ENCODE measurements at regions not wholly inside any gene's neighbourhood (a gene's known extent, or its start where the extent isn't known, plus 50 kb on each side); places are given as distances from the start of the nearest gene placed in this dataset.

GRCh38 chr13:50071379-50071778 lies 56.1 kb downstream of the KCNRG start:
- Histone ChIP-seq H3K9ac (ENCODE audit: low read length) (peak overlapping the region; percentile 26), H3K4me3 (ENCODE audit: low read length) (peak overlapping the region; percentile 53), H3K27me3 (replicated peaks; ENCODE audit: control insufficient read depth, insufficient read depth, low read length) (no peaks in the 10 kb centered on the region), H3K9me3 (ENCODE audit: control insufficient read depth, low read length) (no peaks in the 10 kb centered on the region), H3K36me3 (ENCODE audit: control insufficient read depth, insufficient read depth, low read length, severe bottlenecking) (peaks cover 18% of the 10 kb centered on the region), H3K4me1 (ENCODE audit: control insufficient read depth, insufficient read depth, low read length) (peaks cover 77% of the 10 kb centered on the region)
- DNase-seq (ENCODE audit: low read depth) = no peak

- peaks cover 86% of the 10 kb centered on the region for H3K4me1 ChIP-seq (ENCODE audit: control insufficient read depth, insufficient read depth, low read length)
- peak overlapping the region; percentile 48 for H3K9ac ChIP-seq (ENCODE audit: low read length)
- no peaks in the 10 kb centered on the region for H3K9me3 ChIP-seq (ENCODE audit: control insufficient read depth, low read length)
- no peak overlapping the region for H3K4me3 ChIP-seq (ENCODE audit: low read length)
- peaks cover 8% of the 10 kb centered on the region for H3K36me3 ChIP-seq (ENCODE audit: control insufficient read depth, insufficient read depth, low read length, severe bottlenecking)
- no peaks in the 10 kb centered on the region for H3K27me3 ChIP-seq (replicated peaks; ENCODE audit: control insufficient read depth, insufficient read depth, low read length)
- DNase-seq (ENCODE audit: low read depth) = no peak
Observed at GRCh38 chr13:50072676-50073075, 57.4 kb downstream of the KCNRG start.

DNA sequence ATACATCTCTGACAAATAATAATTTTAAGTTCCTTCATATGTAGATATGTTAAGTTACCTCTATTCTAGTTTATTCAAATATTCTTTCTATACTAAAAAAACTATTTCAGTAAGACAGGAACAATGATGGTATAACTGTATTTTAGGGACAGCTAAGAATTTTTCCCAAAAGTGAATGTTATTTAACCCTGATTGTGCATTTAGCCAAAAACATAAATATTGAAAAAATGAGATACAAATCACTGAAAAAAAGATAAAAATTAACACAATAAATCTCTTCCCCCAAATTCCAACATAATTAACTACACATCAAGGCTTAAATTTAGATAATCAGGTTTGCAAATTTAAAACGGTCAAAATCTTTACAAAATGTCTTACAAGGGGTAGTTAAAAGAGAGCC lies 58.1 kb downstream of the KCNRG start:
- H3K4me3 ChIP-seq (ENCODE audit: low read length) = no peak overlapping the region

DNA sequence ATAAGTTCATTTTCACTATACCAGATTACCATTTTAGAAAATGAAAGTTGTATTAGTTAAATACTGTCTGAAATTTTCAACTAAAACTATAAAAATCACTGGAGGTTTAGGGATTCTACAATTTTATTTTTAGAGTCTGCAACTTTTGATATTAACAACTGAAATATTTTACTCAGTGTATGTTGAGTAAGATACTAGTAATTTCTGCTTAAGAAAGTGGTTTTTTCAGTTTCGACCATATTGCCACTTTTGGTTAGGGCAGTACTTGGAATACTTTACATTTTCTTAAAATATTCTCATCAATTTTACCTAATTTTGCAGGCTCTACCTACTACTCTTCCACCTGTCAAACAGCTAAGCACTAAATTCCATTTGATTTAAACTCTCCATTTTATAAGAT lies 59.6 kb downstream of the KCNRG start:
- Histone ChIP-seq H3K9ac (ENCODE audit: low read length) (peak overlapping the region; percentile 31), H3K4me1 (ENCODE audit: control insufficient read depth, insufficient read depth, low read length) (peaks cover 79% of the 10 kb centered on the region), H3K4me3 (ENCODE audit: low read length) (peak overlapping the region; percentile 45), H3K36me3 (ENCODE audit: control insufficient read depth, insufficient read depth, low read length, severe bottlenecking) (peaks cover 3% of the 10 kb centered on the region), H3K27me3 (replicated peaks; ENCODE audit: control insufficient read depth, insufficient read depth, low read length) (no peaks in the 10 kb centered on the region), H3K9me3 (ENCODE audit: control insufficient read depth, low read length) (no peaks in the 10 kb centered on the region)
- no peak for DNase-seq (ENCODE audit: low read depth)

More for the DNA sequence above, 58.1 kb downstream of the KCNRG start:
- Histone ChIP-seq H3K27me3 (replicated peaks; ENCODE audit: control insufficient read depth, insufficient read depth, low read length) (no peaks in the 10 kb centered on the region), H3K9ac (ENCODE audit: low read length) (peak overlapping the region; percentile 48), H3K9me3 (ENCODE audit: control insufficient read depth, low read length) (no peaks in the 10 kb centered on the region), H3K4me1 (ENCODE audit: control insufficient read depth, insufficient read depth, low read length) (peaks cover 89% of the 10 kb centered on the region), H3K36me3 (ENCODE audit: control insufficient read depth, insufficient read depth, low read length, severe bottlenecking) (peaks cover 3% of the 10 kb centered on the region)
- DNase-seq (ENCODE audit: low read depth) = no peak

- Histone ChIP-seq H3K27me3 (replicated peaks; ENCODE audit: control insufficient read depth, insufficient read depth, low read length) (no peaks in the 10 kb centered on the region), H3K9me3 (ENCODE audit: control insufficient read depth, low read length) (no peaks in the 10 kb centered on the region), H3K4me1 (ENCODE audit: control insufficient read depth, insufficient read depth, low read length) (peaks cover 71% of the 10 kb centered on the region), H3K4me3 (ENCODE audit: low read length) (peak overlapping the region; percentile 50), H3K36me3 (ENCODE audit: control insufficient read depth, insufficient read depth, low read length, severe bottlenecking) (peaks cover 3% of the 10 kb centered on the region), H3K9ac (ENCODE audit: low read length) (no peak overlapping the region)
- peak; percentile 20 for DNase-seq (ENCODE audit: low read depth)
Observed at GRCh38 chr13:50075619-50076097, 60.4 kb downstream of the KCNRG start.

DNA sequence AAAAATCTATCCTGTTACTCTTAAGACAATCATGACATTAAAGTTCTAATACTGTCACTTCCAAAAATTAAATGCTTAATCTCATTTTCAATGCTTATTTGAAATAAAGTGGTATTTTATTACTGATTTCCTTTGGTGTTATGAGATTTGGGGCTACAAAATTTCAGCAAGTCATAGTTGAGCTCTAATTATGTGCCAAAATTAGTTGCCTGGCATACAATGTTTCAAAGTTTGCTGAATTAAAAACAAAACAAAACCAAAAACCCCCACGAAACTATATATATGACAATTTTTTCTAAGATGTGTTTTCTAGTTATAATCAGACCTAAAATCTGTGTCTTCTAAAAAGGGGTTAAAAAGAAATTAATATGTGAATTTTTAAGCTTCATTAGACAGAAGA lies 62.2 kb downstream of the KCNRG start:
- DNase-seq (ENCODE audit: low read depth) = no peak
- H3K9ac ChIP-seq (ENCODE audit: low read length) = peak overlapping the region; percentile 87
- H3K27me3 ChIP-seq (replicated peaks; ENCODE audit: control insufficient read depth, insufficient read depth, low read length) = no peaks in the 10 kb centered on the region
- H3K4me1 ChIP-seq (ENCODE audit: control insufficient read depth, insufficient read depth, low read length) = peaks cover 53% of the 10 kb centered on the region
- H3K4me3 ChIP-seq (ENCODE audit: low read length) = peak overlapping the region; percentile 89
- H3K9me3 ChIP-seq (ENCODE audit: control insufficient read depth, low read length) = no peaks in the 10 kb centered on the region
- H3K36me3 ChIP-seq (ENCODE audit: control insufficient read depth, insufficient read depth, low read length, severe bottlenecking) = no peaks in the 10 kb centered on the region

DNA sequence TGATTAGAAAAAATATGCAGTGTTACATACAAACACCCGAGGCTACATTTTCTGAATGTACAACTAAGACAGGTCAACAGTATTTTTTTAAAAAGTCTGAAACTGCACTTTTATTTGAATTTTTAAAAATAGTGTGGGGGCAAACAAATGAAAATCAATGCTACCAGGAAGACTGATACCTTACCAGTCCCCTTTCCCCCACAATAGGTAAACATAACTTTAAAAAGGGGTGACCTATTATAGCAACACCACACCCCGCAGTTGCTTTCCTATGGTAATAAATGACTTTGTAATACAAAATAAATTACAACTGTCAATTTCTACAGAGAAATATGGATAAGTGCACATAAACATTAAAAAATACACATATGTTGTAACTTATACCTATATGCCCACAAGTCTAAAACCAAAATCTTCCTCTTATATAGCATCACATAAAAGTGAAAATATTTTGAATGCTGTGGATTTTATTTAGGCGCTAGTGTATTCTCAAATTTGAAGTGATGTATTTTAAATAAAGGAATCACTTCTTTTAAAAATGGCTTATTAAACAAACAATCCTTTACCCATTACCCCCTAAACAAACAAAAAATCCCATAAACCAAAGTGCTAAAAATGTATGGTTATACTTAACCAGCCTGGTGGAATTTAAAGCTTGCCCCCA lies 63.1 kb downstream of the KCNRG start:
- H3K36me3 ChIP-seq (ENCODE audit: control insufficient read depth, insufficient read depth, low read length, severe bottlenecking) = no peaks in the 10 kb centered on the region
- H3K4me1 ChIP-seq (ENCODE audit: control insufficient read depth, insufficient read depth, low read length) = peaks cover 50% of the 10 kb centered on the region
- DNase-seq (ENCODE audit: low read depth) = no peak
- no peaks in the 10 kb centered on the region for H3K27me3 ChIP-seq (replicated peaks; ENCODE audit: control insufficient read depth, insufficient read depth, low read length)
- H3K9me3 ChIP-seq (ENCODE audit: control insufficient read depth, low read length) = no peaks in the 10 kb centered on the region
- peak overlapping the region; percentile 89 for H3K4me3 ChIP-seq (ENCODE audit: low read length)
- H3K9ac ChIP-seq (ENCODE audit: low read length) = peak overlapping the region; percentile 87

DNA sequence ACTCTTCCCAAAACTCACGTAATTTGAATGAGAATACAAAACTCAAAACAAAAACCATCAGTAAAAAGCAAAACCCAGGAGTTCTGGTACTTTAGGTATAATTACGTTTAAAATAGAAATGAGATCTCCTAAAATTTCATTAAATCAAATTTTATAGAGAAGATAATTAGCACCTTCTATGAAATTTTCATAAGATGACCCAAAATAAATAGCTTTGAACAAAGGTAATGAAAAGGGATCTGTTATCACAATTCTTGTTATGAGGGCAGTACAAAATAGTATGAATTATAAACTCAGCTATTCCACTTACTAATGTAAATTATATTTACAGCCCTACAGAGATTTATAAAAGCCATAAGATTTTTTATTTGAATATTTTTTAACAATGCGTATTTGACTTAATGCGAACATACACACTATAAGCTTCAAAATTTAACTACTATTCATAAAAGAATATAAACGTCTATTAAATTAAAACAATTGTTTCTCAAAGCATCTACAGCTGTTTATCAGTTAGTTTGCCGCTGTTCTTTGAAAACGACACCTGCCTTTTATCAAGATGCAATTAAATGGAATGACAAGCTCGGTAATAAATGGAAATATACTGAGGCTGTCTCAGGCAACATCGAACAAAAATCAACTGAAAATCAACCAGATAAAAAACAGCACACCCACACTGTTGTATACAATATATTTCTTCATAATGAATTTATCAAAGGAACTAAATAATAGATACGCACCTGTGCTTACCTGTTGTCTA lies 63.8 kb downstream of the KCNRG start:
- no peaks in the 10 kb centered on the region for H3K27me3 ChIP-seq (replicated peaks; ENCODE audit: control insufficient read depth, insufficient read depth, low read length)
- peak; percentile 20 for DNase-seq (ENCODE audit: low read depth)
- no peaks in the 10 kb centered on the region for H3K36me3 ChIP-seq (ENCODE audit: control insufficient read depth, insufficient read depth, low read length, severe bottlenecking)
- H3K4me3 ChIP-seq (ENCODE audit: low read length) = peak overlapping the region; percentile 89
- no peaks in the 10 kb centered on the region for H3K9me3 ChIP-seq (ENCODE audit: control insufficient read depth, low read length)
- peaks cover 49% of the 10 kb centered on the region for H3K4me1 ChIP-seq (ENCODE audit: control insufficient read depth, insufficient read depth, low read length)
- peak overlapping the region; percentile 87 for H3K9ac ChIP-seq (ENCODE audit: low read length)

DNA sequence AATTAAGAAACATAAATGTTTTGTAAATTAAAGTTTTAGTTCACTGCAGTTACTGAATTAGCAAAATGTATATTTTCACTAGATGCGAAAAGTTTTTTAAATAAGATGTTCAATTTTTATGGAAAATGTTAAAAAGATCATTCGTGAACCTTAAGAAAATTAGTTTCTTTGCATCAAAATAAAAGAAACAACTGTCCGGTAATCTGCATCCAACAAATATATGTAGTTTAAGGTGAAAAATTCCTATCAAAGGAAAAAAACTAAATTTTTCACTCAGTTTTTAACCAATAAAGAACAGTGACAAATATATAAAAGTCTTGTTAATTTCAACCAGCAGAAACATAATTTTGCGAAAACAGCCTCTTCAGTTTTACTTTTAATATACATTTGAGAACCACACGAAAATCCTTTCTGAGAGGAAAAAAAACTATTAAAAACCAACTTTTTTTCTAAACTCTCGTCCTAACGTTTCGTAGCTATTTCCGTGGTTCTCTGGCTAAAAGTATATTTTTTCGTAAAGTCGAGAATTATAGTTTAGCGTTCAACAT lies 64.5 kb downstream of the KCNRG start:
- Histone ChIP-seq H3K36me3 (ENCODE audit: control insufficient read depth, insufficient read depth, low read length, severe bottlenecking) (no peaks in the 10 kb centered on the region), H3K9me3 (ENCODE audit: control insufficient read depth, low read length) (no peaks in the 10 kb centered on the region), H3K9ac (ENCODE audit: low read length) (peak overlapping the region; percentile 87), H3K27me3 (replicated peaks; ENCODE audit: control insufficient read depth, insufficient read depth, low read length) (no peaks in the 10 kb centered on the region), H3K4me1 (ENCODE audit: control insufficient read depth, insufficient read depth, low read length) (peaks cover 46% of the 10 kb centered on the region), H3K4me3 (ENCODE audit: low read length) (peak overlapping the region; percentile 89)
- DNase-seq (ENCODE audit: low read depth) = no peak

GRCh38 chr13:50080203-50080910 lies 65.1 kb downstream of the KCNRG start:
- Histone ChIP-seq H3K9me3 (ENCODE audit: control insufficient read depth, low read length) (no peaks in the 10 kb centered on the region), H3K36me3 (ENCODE audit: control insufficient read depth, insufficient read depth, low read length, severe bottlenecking) (no peaks in the 10 kb centered on the region)
- peak; percentile 71 for DNase-seq (ENCODE audit: low read depth)

More at GRCh38 chr13:50080203-50080910, 65.1 kb downstream of the KCNRG start:
- Histone ChIP-seq H3K9ac (ENCODE audit: low read length) (peak overlapping the region; percentile 87), H3K4me3 (ENCODE audit: low read length) (peak overlapping the region; percentile 89), H3K4me1 (ENCODE audit: control insufficient read depth, insufficient read depth, low read length) (peaks cover 46% of the 10 kb centered on the region), H3K27me3 (replicated peaks; ENCODE audit: control insufficient read depth, insufficient read depth, low read length) (no peaks in the 10 kb centered on the region)
